ENCODE measurements at regions not wholly inside any gene's neighbourhood (a gene's known extent, or its start where the extent isn't known, plus 50 kb on each side); places are given as distances from the start of the nearest gene placed in this dataset.

GRCh38 chr3:182370949-182371348 is 422.4 kb upstream of the ATP11B start:
- no peak for DNase-seq

- DNase-seq = no peak
Observed at GRCh38 chr3:182375916-182376315, 417.4 kb upstream of the ATP11B start.

- DNase-seq = no peak
Observed at GRCh38 chr3:182382112-182382857, 411.0 kb upstream of the ATP11B start.

- DNase-seq = no peak
Observed at GRCh38 chr3:182384221-182384620, 409.1 kb upstream of the ATP11B start.

GRCh38 chr3:182385356-182385755 is 407.9 kb upstream of the ATP11B start:
- DNase-seq = no peak

GRCh38 chr3:182388506-182388905 is 404.8 kb upstream of the ATP11B start:
- DNase-seq = no peak

- DNase-seq = no peak
Observed at GRCh38 chr3:182389071-182389815, 404.1 kb upstream of the ATP11B start.

GRCh38 chr3:182390421-182390820 is 402.9 kb upstream of the ATP11B start:
- no peak for DNase-seq

GRCh38 chr3:182392182-182392937 is 400.9 kb upstream of the ATP11B start:
- DNase-seq = no peak

GRCh38 chr3:182393151-182393550 is 400.2 kb upstream of the ATP11B start:
- no peak for DNase-seq

- no peak for DNase-seq
Observed at GRCh38 chr3:182393830-182394367, 399.4 kb upstream of the ATP11B start.

- DNase-seq = no peak
Observed at GRCh38 chr3:182397164-182397563, 396.1 kb upstream of the ATP11B start.

- no peak for DNase-seq
Observed at GRCh38 chr3:182399978-182400737, 393.1 kb upstream of the ATP11B start.

- DNase-seq = no peak
Observed at GRCh38 chr3:182400838-182401237, 392.5 kb upstream of the ATP11B start.

- no peak for DNase-seq
Observed at GRCh38 chr3:182404031-182404430, 389.3 kb upstream of the ATP11B start.

- no peak for DNase-seq
Observed at GRCh38 chr3:182405759-182406158, 387.5 kb upstream of the ATP11B start.

GRCh38 chr3:182406786-182407185 is 386.5 kb upstream of the ATP11B start:
- DNase-seq = no peak

- DNase-seq = no peak
Observed at GRCh38 chr3:182410051-182410450, 383.3 kb upstream of the ATP11B start.

- DNase-seq = no peak
Observed at GRCh38 chr3:182412066-182412465, 381.2 kb upstream of the ATP11B start.

- no peak for DNase-seq
Observed at GRCh38 chr3:182413061-182413460, 380.2 kb upstream of the ATP11B start.

GRCh38 chr3:182413682-182414081 is 379.6 kb upstream of the ATP11B start:
- no peak for DNase-seq

GRCh38 chr3:182414586-182414985 is 378.7 kb upstream of the ATP11B start:
- DNase-seq = no peak

- DNase-seq = no peak
Observed at GRCh38 chr3:182420741-182421140, 372.6 kb upstream of the ATP11B start.

All from DMS 273 treated with DMSO at 0.1 percent for 48 hours (cell line).